Hepatocyte (in vitro differentiated cells): ENCODE measurements at regions not wholly inside any gene's neighbourhood (a gene's known extent, or its start where the extent isn't known, plus 50 kb on each side); places are given as distances from the start of the nearest gene placed in this dataset.

Experiments used
- DNase-seq: peaks from one replicate; pipeline ENCODE4 v3.0.0-alpha.2; 2016; ENCODE audit warnings: low spot score
- H2AFZ ChIP-seq: fragments of 200-600 bp; sonication (generic); 2 replicates; pipeline ENCODE4 v1.6.0; 2016; ENCODE audit warnings: antibody characterized with exemption, mild to moderate bottlenecking
- H3K27ac ChIP-seq: fragments of 200-600 bp; sonication (generic); 2 replicates; pipeline ENCODE4 v1.5.1; 2016; ENCODE audit warnings: mild to moderate bottlenecking
- H3K27me3 ChIP-seq: fragments of 200-600 bp; sonication (generic); 2 replicates; pipeline ENCODE4 v1.6.1; 2016
- H3K36me3 ChIP-seq: fragments of 200-600 bp; sonication (generic); replicated peaks from 2 replicates; pipeline ENCODE4 v1.5.1; 2016; ENCODE audit warnings: low read depth; ENCODE audit not compliant: insufficient read depth
- H3K4me1 ChIP-seq: fragments of 200-600 bp; sonication (generic); 2 replicates; pipeline ENCODE4 v1.5.1; 2016; ENCODE audit warnings: mild to moderate bottlenecking, moderate library complexity; ENCODE audit not compliant: insufficient read depth
- H3K4me2 ChIP-seq: fragments of 200-600 bp; sonication (generic); 2 replicates; pipeline ENCODE4 v1.6.0; 2016
- H3K4me3 ChIP-seq: fragments of 200-600 bp; sonication (generic); 2 replicates; pipeline ENCODE4 v1.5.1; 2016; ENCODE audit warnings: mild to moderate bottlenecking
- H3K79me2 ChIP-seq: fragments of 200-600 bp; sonication (generic); 2 replicates; pipeline ENCODE4 v1.6.0; 2017; ENCODE audit warnings: mild to moderate bottlenecking
- H3K9me2 ChIP-seq: fragments of 200-600 bp; sonication (generic); replicated peaks from 2 replicates; pipeline ENCODE4 v1.6.0; 2017; ENCODE audit warnings: mild to moderate bottlenecking; ENCODE audit not compliant: insufficient read depth
- H3K9me3 ChIP-seq: fragments of 200-600 bp; sonication (generic); 2 replicates; pipeline ENCODE4 v1.5.1; 2016; ENCODE audit warnings: low read depth, mild to moderate bottlenecking
- H4K20me1 ChIP-seq: fragments of 200-600 bp; sonication (generic); 2 replicates; pipeline ENCODE4 v1.6.0; 2016; ENCODE audit warnings: mild to moderate bottlenecking; ENCODE audit not compliant: insufficient read depth, poor library complexity, severe bottlenecking
- CTCF ChIP-seq: fragments of 200-600 bp; sonication (generic); IDR thresholded peaks from 2 replicates; pipeline ENCODE4 v1.5.1; 2016; ENCODE audit warnings: antibody characterized with exemption, mild to moderate bottlenecking; ENCODE audit not compliant: poor library complexity
- EZH2 ChIP-seq: fragments of 200-600 bp; sonication (generic); IDR thresholded peaks from 2 replicates; pipeline ENCODE4 v1.6.1; 2016; ENCODE audit warnings: antibody characterized with exemption, mild to moderate bottlenecking, borderline replicate concordance
- EZH2phosphoT487 ChIP-seq: fragments of 200-600 bp; sonication (generic); IDR thresholded peaks from one replicate; pipeline ENCODE4 v1.6.1; 2018; ENCODE audit warnings: antibody characterized with exemption, mild to moderate bottlenecking, low read depth, moderate library complexity; ENCODE audit not compliant: unreplicated experiment, severe bottlenecking
- WGBS: methylation state at CpG from one replicate; pipeline ENCODE4 v1.1.6; 2016; ENCODE audit warnings: low lambda C conversion rate; ENCODE audit errors: missing lambda C conversion rate; 5-methylcytosine and 5-hydroxymethylcytosine counted together

- H3K4me3 ChIP-seq, result no peak overlapping the region
- H3K79me2 ChIP-seq, result no peaks in the 10 kb centered on the region
- WGBS, result 61% methylated on average over 1 of the region's 1 CpG
- H3K9me2 ChIP-seq, result no peaks in the 10 kb centered on the region
- H2AFZ ChIP-seq, result no peak overlapping the region
- no peak for DNase-seq
- H3K4me1 ChIP-seq, result peaks cover 5% of the 10 kb centered on the region
- no peaks in the 10 kb centered on the region for H3K27me3 ChIP-seq
- H3K4me2 ChIP-seq, result no peak overlapping the region
- no peak for TF ChIP-seq CTCF
- TF ChIP-seq EZH2phosphoT487, result no peak
- TF ChIP-seq EZH2, result no peak
- H4K20me1 ChIP-seq, result no peaks in the 10 kb centered on the region
- no peaks in the 10 kb centered on the region for H3K36me3 ChIP-seq
- H3K27ac ChIP-seq, result no peak overlapping the region
- no peaks in the 10 kb centered on the region for H3K9me3 ChIP-seq
These were observed 215.7 kb upstream of the HABP2 start for GRCh38 chr10:113337142-113337541.

GRCh38 chr10:113339121-113339520 lies 213.7 kb upstream of the HABP2 start:
- no peak for TF ChIP-seq EZH2phosphoT487
- no peak for TF ChIP-seq EZH2
- no peak for TF ChIP-seq CTCF
- Histone ChIP-seq H3K27ac (no peak overlapping the region), H3K4me1 (peaks cover 5% of the 10 kb centered on the region), H3K4me3 (no peak overlapping the region), H3K9me2 (no peaks in the 10 kb centered on the region), H3K79me2 (no peaks in the 10 kb centered on the region), H3K36me3 (no peaks in the 10 kb centered on the region), H3K4me2 (no peak overlapping the region), H3K9me3 (no peaks in the 10 kb centered on the region), H2AFZ (no peak overlapping the region), H3K27me3 (no peaks in the 10 kb centered on the region), H4K20me1 (no peaks in the 10 kb centered on the region)
- no peak for DNase-seq
- WGBS, result 93% methylated on average over 5 of the region's 5 CpGs

GRCh38 chr10:113340282-113340681 lies 212.6 kb upstream of the HABP2 start:
- no peak for TF ChIP-seq CTCF
- no peak for TF ChIP-seq EZH2phosphoT487
- no peak for TF ChIP-seq EZH2
- no peak for DNase-seq
- 78% methylated on average over 5 of the region's 5 CpGs for WGBS
- H3K36me3 ChIP-seq, result no peaks in the 10 kb centered on the region
- H3K9me3 ChIP-seq, result no peaks in the 10 kb centered on the region
- no peak overlapping the region for H3K4me3 ChIP-seq
- peaks cover 5% of the 10 kb centered on the region for H3K4me1 ChIP-seq
- no peaks in the 10 kb centered on the region for H3K79me2 ChIP-seq
- no peaks in the 10 kb centered on the region for H3K9me2 ChIP-seq
- H3K27me3 ChIP-seq, result no peaks in the 10 kb centered on the region
- no peak overlapping the region for H2AFZ ChIP-seq
- H4K20me1 ChIP-seq, result no peaks in the 10 kb centered on the region
- H3K27ac ChIP-seq, result no peak overlapping the region
- H3K4me2 ChIP-seq, result no peak overlapping the region

GRCh38 chr10:113341138-113341537 lies 211.7 kb upstream of the HABP2 start:
- Histone ChIP-seq H3K4me2 (no peak overlapping the region), H3K36me3 (no peaks in the 10 kb centered on the region), H3K9me2 (no peaks in the 10 kb centered on the region), H3K4me3 (no peak overlapping the region), H3K4me1 (peaks cover 5% of the 10 kb centered on the region), H3K27ac (no peak overlapping the region), H3K27me3 (no peaks in the 10 kb centered on the region), H3K79me2 (no peaks in the 10 kb centered on the region), H4K20me1 (no peaks in the 10 kb centered on the region), H3K9me3 (no peaks in the 10 kb centered on the region), H2AFZ (no peak overlapping the region)
- 94% methylated on average over 2 of the region's 2 CpGs for WGBS
- DNase-seq, result no peak
- no peak for TF ChIP-seq EZH2
- no peak for TF ChIP-seq EZH2phosphoT487
- no peak for TF ChIP-seq CTCF
